Fibroblast of the aortic adventitia (primary cell): ENCODE measurements at regions not wholly inside any gene's neighbourhood (a gene's known extent, or its start where the extent isn't known, plus 50 kb on each side); places are given as distances from the start of the nearest gene placed in this dataset.

ENCODE experiments used
- DNase-seq: peaks from one replicate; pipeline ENCODE4 v3.0.0-alpha.2; 2010; ENCODE audit warnings: low read depth
- H3K4me3 ChIP-seq: 2 replicates; pipeline ENCODE4 v1.5.1; 2011; ENCODE audit warnings: low read depth, mild to moderate bottlenecking, control low read depth, low read length, moderate library complexity
- CTCF ChIP-seq: IDR thresholded peaks from 2 replicates; pipeline ENCODE4 v1.5.1; 2011; ENCODE audit warnings: mild to moderate bottlenecking, low read length, control low read depth, inconsistent platforms; ENCODE audit not compliant: insufficient read depth

DNA sequence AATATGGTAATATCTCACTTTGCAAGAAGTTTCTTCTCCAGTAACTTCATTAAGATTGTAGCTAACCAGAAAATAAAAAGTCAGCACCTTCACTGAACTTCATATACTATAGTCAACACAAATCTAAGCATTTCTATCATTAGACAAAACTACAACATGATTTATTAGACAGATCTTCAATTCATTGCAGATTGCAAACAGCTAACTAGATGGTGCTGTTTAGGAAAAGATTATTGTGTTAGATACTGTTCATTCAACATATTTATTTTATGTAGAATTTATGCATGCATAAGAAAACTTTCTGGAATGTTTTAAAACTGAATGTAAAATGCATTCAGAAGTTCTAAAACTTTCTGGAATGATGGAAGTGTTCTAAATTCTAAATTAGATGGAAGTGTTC lies 442.1 kb downstream of the HTR1B start:
- no peak for DNase-seq
- no peak for TF ChIP-seq CTCF
- no peak overlapping the region for H3K4me3 ChIP-seq

GRCh38 chr6:77019081-77019480 lies 444.2 kb downstream of the HTR1B start:
- no peak for TF ChIP-seq CTCF
- no peak overlapping the region for H3K4me3 ChIP-seq
- DNase-seq = no peak

DNA sequence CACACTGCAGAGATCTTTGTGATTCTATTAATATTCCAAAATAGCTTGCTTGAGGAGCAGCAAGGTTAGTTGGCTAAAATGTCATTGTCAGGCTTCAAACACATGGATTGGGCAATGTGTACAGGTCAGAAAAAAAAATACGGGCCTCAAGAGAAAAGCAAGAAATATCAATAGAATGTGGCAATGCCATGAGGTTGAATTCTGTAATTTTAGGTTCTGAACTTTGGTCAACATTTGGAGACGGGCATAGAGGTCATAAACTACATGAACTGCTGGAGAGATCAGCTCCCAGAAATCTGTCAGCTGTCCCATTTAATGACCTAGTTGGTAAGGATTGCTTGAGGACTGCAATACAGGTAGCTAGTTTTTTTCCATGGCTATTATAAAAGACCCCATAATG lies 445.8 kb downstream of the HTR1B start:
- H3K4me3 ChIP-seq = no peak overlapping the region
- no peak for TF ChIP-seq CTCF
- no peak for DNase-seq

GRCh38 chr6:77015350-77015749 lies 447.9 kb downstream of the HTR1B start:
- no peak overlapping the region for H3K4me3 ChIP-seq
- TF ChIP-seq CTCF = no peak
- DNase-seq = peak; percentile 44

- H3K4me3 ChIP-seq = no peak overlapping the region
- no peak for DNase-seq
- no peak for TF ChIP-seq CTCF
Measured at GRCh38 chr6:77011929-77012545, 451.3 kb downstream of the HTR1B start.

- no peak overlapping the region for H3K4me3 ChIP-seq
- TF ChIP-seq CTCF = no peak
- no peak for DNase-seq
Measured at GRCh38 chr6:77010931-77011542, 452.3 kb downstream of the HTR1B start.

GRCh38 chr6:76992553-76992952 lies 470.7 kb downstream of the HTR1B start:
- DNase-seq = no peak
- no peak overlapping the region for H3K4me3 ChIP-seq
- no peak for TF ChIP-seq CTCF
